IMR-90 (cell line): ENCODE measurements at regions not wholly inside any gene's neighbourhood (a gene's known extent, or its start where the extent isn't known, plus 50 kb on each side); places are given as distances from the start of the nearest gene placed in this dataset.

Experiments used
- ATAC-seq: fragments of 200-7000 bp; cut with Tn5 transposase; 2 replicates; pipeline ENCODE4 v1.9.1; 2020; ENCODE audit warnings: low read depth, mild to moderate bottlenecking, moderate library complexity
- BruUV-seq: library from RNA; stranded (reverse); fragments of 400-500 nt; replicated peaks from 2 replicates; lab custom pipeline; 2021; lab: Mats Ljungman, UMichigan
- CTCF ChIA-PET: fragments of 300-600 bp; formaldehyde crosslinking; extraction: SDS; loops from one replicate; lab custom pipeline; 2021; ENCODE audit warnings: antibody characterized with exemption; lab: Yijun Ruan, JAX
- POLR2A ChIA-PET: fragments of 300-600 bp; sonication (Branson Sonifier 250); formaldehyde crosslinking; loops from one replicate; lab custom pipeline; 2022; ENCODE audit warnings: antibody characterized with exemption; ENCODE audit not compliant: unreplicated experiment; lab: Charles Lee
- DNase-seq: peaks from one replicate; pipeline ENCODE4 v3.0.0; 2013
- H2AFZ ChIP-seq: replicated peaks from 2 replicates; pipeline ENCODE3; 2013; ENCODE audit warnings: low read length, mild to moderate bottlenecking; ENCODE audit not compliant: poor library complexity
- H2AK5ac ChIP-seq: 2 replicates; pipeline ENCODE4 v1.6.1; 2013; ENCODE audit warnings: low read depth, low read length, inconsistent platforms
- H2AK9ac ChIP-seq: replicated peaks from 2 replicates; pipeline ENCODE3; 2013; ENCODE audit warnings: mild to moderate bottlenecking, low read depth, low read length, moderate library complexity; ENCODE audit not compliant: poor library complexity
- H2BK120ac ChIP-seq: 2 replicates; pipeline ENCODE4 v1.6.1; 2013; ENCODE audit warnings: low read depth, low read length, inconsistent platforms
- H2BK15ac ChIP-seq: 3 replicates; pipeline ENCODE4 v1.6.1; 2013; ENCODE audit warnings: low read depth, low read length, inconsistent platforms
- H2BK20ac ChIP-seq: 2 replicates; pipeline ENCODE4 v1.6.1; 2013; ENCODE audit warnings: low read depth, mild to moderate bottlenecking, inconsistent platforms, low read length, moderate library complexity
- H2BK5ac ChIP-seq: 2 replicates; pipeline ENCODE4 v1.6.1; 2013; ENCODE audit warnings: mild to moderate bottlenecking, low read depth, low read length, inconsistent platforms; ENCODE audit not compliant: poor library complexity, severe bottlenecking
- H3K14ac ChIP-seq: replicated peaks from 2 replicates; pipeline ENCODE4 v1.6.1; 2013; ENCODE audit warnings: low read depth, low read length, inconsistent platforms
- H3K18ac ChIP-seq: 2 replicates; pipeline ENCODE4 v1.6.1; 2013; ENCODE audit warnings: low read depth, low read length, control low read depth
- H3K23ac ChIP-seq: 2 replicates; pipeline ENCODE4 v1.6.1; 2013; ENCODE audit warnings: low read depth, low read length, inconsistent platforms
- H3K27ac ChIP-seq: 2 replicates; pipeline ENCODE4 v1.5.1; 2013; ENCODE audit warnings: mild to moderate bottlenecking, control low read depth, low read length; ENCODE audit not compliant: insufficient read depth
- H3K27me3 ChIP-seq: 2 replicates; pipeline ENCODE4 v1.6.1; 2013; ENCODE audit warnings: low read length; ENCODE audit not compliant: control insufficient read depth, insufficient read depth
- H3K36me3 ChIP-seq: 2 replicates; pipeline ENCODE4 v1.6.1; 2013; ENCODE audit warnings: low read length, mixed read lengths; ENCODE audit not compliant: control insufficient read depth, insufficient read depth
- H3K4ac ChIP-seq: 2 replicates; pipeline ENCODE4 v1.6.1; 2013; ENCODE audit warnings: low read depth, low read length, inconsistent platforms
- H3K4me1 ChIP-seq: 2 replicates; pipeline ENCODE4 v1.6.1; 2013; ENCODE audit warnings: low read length, mixed read lengths; ENCODE audit not compliant: control insufficient read depth, insufficient read depth
- H3K4me2 ChIP-seq: 2 replicates; pipeline ENCODE4 v1.6.1; 2013; ENCODE audit warnings: low read depth, mild to moderate bottlenecking, control low read depth, low read length, moderate library complexity
- H3K4me3 ChIP-seq: 2 replicates; pipeline ENCODE4 v1.5.1; 2013; ENCODE audit warnings: low read depth, mild to moderate bottlenecking, control low read depth, low read length, moderate library complexity; ENCODE audit not compliant: insufficient read depth
- H3K56ac ChIP-seq: 2 replicates; pipeline ENCODE4 v1.6.1; 2013; ENCODE audit warnings: low read length, inconsistent platforms; ENCODE audit not compliant: insufficient read depth; ENCODE audit errors: extremely low read depth
- H3K79me1 ChIP-seq, 2 experiments: 2 replicates each; pipeline ENCODE4 v1.6.1; 2013; ENCODE audit warnings: low read length in 2 of 2, inconsistent platforms in 1 of 2, low read depth in 1 of 2
- H3K9ac ChIP-seq: 2 replicates; pipeline ENCODE4 v1.6.1; 2013; ENCODE audit warnings: low read depth, low read length, control low read depth
- H3K9me1 ChIP-seq: 2 replicates; pipeline ENCODE4 v1.6.1; 2013; ENCODE audit warnings: low read length, inconsistent platforms; ENCODE audit not compliant: insufficient read depth
- H3K9me3 ChIP-seq: 2 replicates; pipeline ENCODE4 v1.6.1; 2013; ENCODE audit warnings: low read length; ENCODE audit not compliant: control insufficient read depth, insufficient read depth
- H4K20me1 ChIP-seq: 2 replicates; pipeline ENCODE4 v1.6.1; 2013; ENCODE audit warnings: low read length, inconsistent platforms; ENCODE audit not compliant: insufficient read depth
- H4K5ac ChIP-seq: 2 replicates; pipeline ENCODE4 v1.6.1; 2013; ENCODE audit warnings: mild to moderate bottlenecking, low read depth, low read length, control low read depth
- H4K8ac ChIP-seq, 2 experiments: 2 replicates each; pipeline ENCODE4 v1.6.1; 2013; ENCODE audit warnings: low read depth in 2 of 2, low read length in 2 of 2, control low read depth in 1 of 2, inconsistent platforms in 1 of 2
- H4K91ac ChIP-seq: 2 replicates; pipeline ENCODE4 v1.6.1; 2013; ENCODE audit warnings: low read depth, low read length, inconsistent platforms; ENCODE audit not compliant: insufficient read depth
- BHLHE40 ChIP-seq: fragments of 150-350 bp; IDR thresholded peaks from 2 replicates; pipeline ENCODE4 v1.6.1; 2016; ENCODE audit warnings: mild to moderate bottlenecking, low read depth, low read length
- CEBPB ChIP-seq: IDR thresholded peaks from 2 replicates; pipeline ENCODE4 v1.6.1; 2012; ENCODE audit warnings: low read depth, low read length, improper control_type of control experiment
- CHD1 ChIP-seq: IDR thresholded peaks from 2 replicates; pipeline ENCODE4 v1.6.1; 2012; ENCODE audit warnings: low read depth, low read length, improper control_type of control experiment
- CTCF ChIP-seq: conservative IDR thresholded peaks from 2 replicates; pipeline ENCODE4 v1.5.1; 2012; ENCODE audit warnings: mild to moderate bottlenecking, low read depth, low read length, improper control_type of control experiment
- ELK1 ChIP-seq: fragments of 150-350 bp; IDR thresholded peaks from 2 replicates; pipeline ENCODE4 v1.6.1; 2016; ENCODE audit warnings: low read depth, mild to moderate bottlenecking, low read length, moderate library complexity, borderline replicate concordance
- FOS ChIP-seq: fragments of 150-350 bp; IDR thresholded peaks from 2 replicates; pipeline ENCODE4 v1.6.1; 2016; ENCODE audit warnings: low read depth, low read length
- MAFK ChIP-seq: IDR thresholded peaks from 2 replicates; pipeline ENCODE4 v1.6.1; 2012; ENCODE audit warnings: low read depth, low read length, improper control_type of control experiment
- MAZ ChIP-seq: IDR thresholded peaks from 2 replicates; pipeline ENCODE4 v1.6.1; 2012; ENCODE audit warnings: low read depth, mild to moderate bottlenecking, low read length, improper control_type of control experiment, moderate library complexity, borderline replicate concordance
- MXI1 ChIP-seq: IDR thresholded peaks from 2 replicates; pipeline ENCODE4 v1.6.1; 2012; ENCODE audit warnings: low read depth, mild to moderate bottlenecking, low read length, moderate library complexity, borderline replicate concordance
- NFE2L2 ChIP-seq: fragments of 150-350 bp; IDR thresholded peaks from 2 replicates; pipeline ENCODE4 v1.6.1; 2016; ENCODE audit warnings: low read depth, mild to moderate bottlenecking, low read length
- POLR2A ChIP-seq: IDR thresholded peaks from 2 replicates; pipeline ENCODE4 v1.6.1; 2012; ENCODE audit warnings: mild to moderate bottlenecking, low read depth, low read length
- RAD21 ChIP-seq: IDR thresholded peaks from 2 replicates; pipeline ENCODE4 v1.6.1; 2012; ENCODE audit warnings: low read length, improper control_type of control experiment
- RCOR1 ChIP-seq: IDR thresholded peaks from 2 replicates; pipeline ENCODE4 v1.6.1; 2012; ENCODE audit warnings: mild to moderate bottlenecking, low read length, improper control_type of control experiment; ENCODE audit not compliant: insufficient replicate concordance
- RFX5 ChIP-seq: IDR thresholded peaks from 2 replicates; pipeline ENCODE4 v1.8.0; 2012; ENCODE audit warnings: low read depth, mild to moderate bottlenecking, low read length, moderate library complexity
- SMC3 ChIP-seq: fragments of 150-350 bp; IDR thresholded peaks from 2 replicates; pipeline ENCODE4 v1.6.1; 2016; ENCODE audit warnings: low read depth, mild to moderate bottlenecking, antibody characterized with exemption, low read length, moderate library complexity
- USF2 ChIP-seq: fragments of 150-350 bp; IDR thresholded peaks from 2 replicates; pipeline ENCODE4 v1.6.1; 2017; ENCODE audit warnings: mild to moderate bottlenecking, antibody characterized with exemption, low read length, low read depth
- WGBS, 2 experiments: methylation state at CpG; one replicate each; pipeline versions ENCODE4 v1.1.5 to v1.1.7; 2013; ENCODE audit warnings: missing lambda C conversion rate in 2 of 2; ENCODE audit not compliant: insufficient read length in 1 of 2; ENCODE audit errors: extremely low coverage in 2 of 2; 5-methylcytosine and 5-hydroxymethylcytosine counted together
- dilution Hi-C: fragments of 300-500 bp; cut with HindIII; formaldehyde crosslinking; loops from one replicate; pipeline ENCODE4 v1.14.3; 2018; ENCODE audit warnings: low sequenced_read_pairs; ENCODE audit not compliant: unreplicated experiment
- in situ Hi-C: fragments of 300-500 bp; cut with MboI; formaldehyde crosslinking; loops from 3 replicates; pipeline ENCODE4 v1.14.3; 2019; ENCODE audit warnings: low sequenced_read_pairs, inconsistent platforms, mixed read lengths
- intact Hi-C: fragments of 100-400 bp; cut with micrococcal nuclease; formaldehyde crosslinking; loops from 2 replicates; pipeline ENCODE4 v1.10.0; 2022

- Histone ChIP-seq H3K36me3 (no peaks in the 10 kb centered on the region), H3K9me3 (no peaks in the 10 kb centered on the region; the same call in 1 of the 2 replicates), H3K9ac (no peak overlapping the region), H3K79me1 (no peaks in the 10 kb centered on the region), H3K4me2 (no peak overlapping the region), H2BK15ac (no peak overlapping the region), H3K27ac (no peak overlapping the region), H4K91ac (no peak overlapping the region), H3K4me3 (no peak overlapping the region), H3K18ac (no peak overlapping the region), H3K4ac (no peak overlapping the region), H3K27me3 (no peaks in the 10 kb centered on the region), H2BK5ac (no peak overlapping the region), H3K56ac (no peak overlapping the region), H4K20me1 (no peaks in the 10 kb centered on the region), H2AK9ac (no peak overlapping the region), H3K23ac (no peak overlapping the region), H3K9me1 (no peaks in the 10 kb centered on the region), H2BK20ac (no peak overlapping the region), H4K5ac (no peak overlapping the region), H3K4me1 (no peaks in the 10 kb centered on the region), H2AK5ac (no peak overlapping the region), H2AFZ (no peak overlapping the region), H3K14ac (no peak overlapping the region), H2BK120ac (no peak overlapping the region), H4K8ac (no peak overlapping the region)
- dilution Hi-C loops: no loop called here
- in situ Hi-C loops: no loop called here
- ChIA-PET POLR2A (no interaction called here), CTCF (no interaction called here)
- BruUV-seq: no TSS peak
- TF ChIP-seq CHD1 (no peak), MAFK (no peak), MAZ (no peak), CEBPB (no peak), RCOR1 (no peak), USF2 (no peak), RAD21 (no peak), NFE2L2 (no peak), RFX5 (no peak), BHLHE40 (no peak), SMC3 (no peak), FOS (no peak), ELK1 (no peak), MXI1 (no peak), CTCF (no peak), POLR2A (no peak)
- ATAC-seq (no peak), DNase-seq (no peak)
- 58% methylated on average over 6 of the region's 13 CpGs; no CpG with 5 or more reads in 1 of the 2 experiments for WGBS, 2 experiments
- intact Hi-C loops: no loop called here
Observed at GRCh38 chr10:7507887-7508726, 97.3 kb upstream of the SFMBT2 start.
